ENCODE measurements at regions not wholly inside any gene's neighbourhood (a gene's known extent, or its start where the extent isn't known, plus 50 kb on each side); places are given as distances from the start of the nearest gene placed in this dataset.
"Not testable (repeated sequence)": the region's sequence is repeated elsewhere in the genome, so short reads cannot be mapped to it uniquely, and the experiment has no call there.

- DNase-seq: not testable (repeated sequence)
Observed at GRCh38 chr11:86166287-86166686, 78.3 kb upstream of the EED start.

DNA sequence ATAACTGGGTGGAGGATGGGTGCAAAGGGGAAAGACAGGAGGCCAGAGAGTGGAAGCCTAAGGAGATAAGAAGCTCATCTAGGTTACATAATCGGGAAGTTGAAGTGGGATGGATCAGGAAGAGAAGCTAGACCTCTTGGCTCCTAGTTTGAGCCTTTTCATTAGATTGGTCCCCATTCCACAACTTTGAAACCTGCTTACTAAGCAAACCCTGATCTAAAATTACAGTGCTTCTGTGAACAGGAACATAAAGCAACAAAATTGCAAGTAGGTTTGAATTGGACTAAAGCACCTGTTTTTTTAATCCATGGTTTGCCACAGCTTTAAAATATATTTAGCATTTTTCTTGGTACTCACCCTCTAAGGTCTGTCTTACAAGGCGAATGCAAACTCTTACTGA lies 80.4 kb upstream of the EED start:
- DNase-seq: no peak

- DNase-seq: not testable (repeated sequence)
Observed at GRCh38 chr11:86163221-86163876, 81.2 kb upstream of the EED start.

- DNase-seq: peak; percentile 79
Observed at GRCh38 chr11:86162239-86162638, 82.3 kb upstream of the EED start.

DNA sequence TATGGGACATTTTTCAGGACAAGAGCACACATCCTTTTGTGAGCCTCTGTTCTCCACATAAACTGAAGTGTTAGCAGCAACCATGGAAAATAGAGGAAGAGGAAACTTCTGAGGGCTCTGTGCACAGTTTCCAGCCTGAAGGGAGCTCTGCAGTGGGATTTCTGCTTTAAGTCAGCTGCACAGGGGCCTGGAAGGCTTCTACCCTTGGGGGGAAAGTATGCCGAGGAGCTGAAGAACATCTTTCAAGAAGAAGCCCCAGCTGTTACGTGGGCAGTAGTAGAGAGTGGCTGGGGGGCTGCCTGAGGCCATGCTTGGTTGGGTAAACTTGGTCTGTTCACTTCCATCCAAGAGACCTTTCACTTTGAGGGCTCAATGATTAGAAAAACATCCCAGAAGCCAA lies 82.7 kb upstream of the EED start:
- no peak for DNase-seq

- DNase-seq: no peak
Observed at GRCh38 chr11:86161336-86161735, 83.2 kb upstream of the EED start.

GRCh38 chr11:86160541-86161149 lies 83.9 kb upstream of the EED start:
- DNase-seq: peak; percentile 72

GRCh38 chr11:86159581-86159891 lies 85.0 kb upstream of the EED start:
- no peak for DNase-seq

DNA sequence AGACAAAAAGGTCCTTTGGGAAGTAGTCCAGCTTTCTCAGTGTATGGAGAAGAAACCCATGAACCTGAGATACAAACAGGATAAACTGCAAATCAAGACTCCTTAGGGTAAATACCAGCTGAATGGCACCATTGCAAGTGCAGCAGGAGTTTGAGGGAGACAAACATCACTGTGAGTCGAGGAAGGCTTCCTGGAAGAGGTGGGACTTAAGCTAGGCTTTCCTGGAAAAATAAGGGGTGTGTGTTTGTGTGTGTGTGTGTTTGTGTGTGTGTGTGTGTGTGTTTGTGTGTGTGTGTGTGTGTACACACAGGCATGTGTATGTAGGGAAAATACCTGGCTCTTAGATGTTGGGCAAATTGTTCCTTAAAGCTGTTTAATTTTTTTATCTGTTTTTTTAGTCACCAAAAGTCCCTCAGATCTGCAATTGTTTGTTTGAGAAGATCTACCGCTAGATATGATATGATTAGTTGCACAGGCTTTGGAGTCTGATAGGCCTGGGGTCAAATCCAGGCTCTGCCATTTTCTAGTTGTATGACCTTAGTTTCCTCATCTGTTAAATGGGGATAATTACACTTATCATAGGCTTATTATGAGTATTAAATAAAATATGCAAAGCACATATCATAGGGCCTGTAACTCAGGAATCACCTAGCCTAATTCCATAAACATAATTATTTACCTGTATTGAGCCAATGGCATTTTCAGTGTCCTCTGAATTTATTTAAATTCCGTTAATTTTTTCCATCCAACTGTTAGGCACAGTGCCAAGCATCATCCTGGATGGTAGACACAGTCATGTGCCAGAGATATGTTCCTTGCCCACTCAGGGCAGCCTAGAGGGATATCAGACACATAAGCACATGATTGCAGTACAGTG lies 85.6 kb upstream of the EED start:
- no peak for DNase-seq

GRCh38 chr11:86157797-86158378 lies 86.7 kb upstream of the EED start:
- no peak for DNase-seq

DNA sequence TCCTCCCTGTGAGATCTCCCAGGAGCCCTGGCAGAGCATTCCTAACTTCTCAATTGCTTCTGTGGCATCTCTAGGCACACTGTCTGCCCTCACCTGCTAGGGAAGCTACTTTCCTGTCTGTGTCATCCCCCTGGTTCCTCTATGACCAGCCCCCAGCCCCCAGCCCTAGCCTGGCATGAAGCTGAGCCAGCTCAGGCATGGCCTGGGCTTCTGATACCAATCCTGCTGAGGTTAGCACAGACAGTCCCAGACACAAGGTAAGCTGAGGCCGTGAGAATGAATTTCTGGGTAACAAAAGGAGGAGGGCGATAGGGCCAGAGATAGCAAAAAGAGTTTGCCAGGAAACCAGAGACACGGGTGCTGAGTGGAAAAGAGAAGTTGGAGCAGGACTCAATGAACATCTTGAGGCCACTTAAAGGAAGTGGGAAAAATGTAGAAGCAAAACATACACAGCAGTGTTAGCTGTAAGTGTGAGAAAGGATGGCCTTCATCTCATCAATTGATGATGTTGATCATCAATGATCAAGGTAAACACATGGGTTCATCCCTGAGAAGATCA lies 87.6 kb upstream of the PICALM start:
- no peak for DNase-seq

DNA sequence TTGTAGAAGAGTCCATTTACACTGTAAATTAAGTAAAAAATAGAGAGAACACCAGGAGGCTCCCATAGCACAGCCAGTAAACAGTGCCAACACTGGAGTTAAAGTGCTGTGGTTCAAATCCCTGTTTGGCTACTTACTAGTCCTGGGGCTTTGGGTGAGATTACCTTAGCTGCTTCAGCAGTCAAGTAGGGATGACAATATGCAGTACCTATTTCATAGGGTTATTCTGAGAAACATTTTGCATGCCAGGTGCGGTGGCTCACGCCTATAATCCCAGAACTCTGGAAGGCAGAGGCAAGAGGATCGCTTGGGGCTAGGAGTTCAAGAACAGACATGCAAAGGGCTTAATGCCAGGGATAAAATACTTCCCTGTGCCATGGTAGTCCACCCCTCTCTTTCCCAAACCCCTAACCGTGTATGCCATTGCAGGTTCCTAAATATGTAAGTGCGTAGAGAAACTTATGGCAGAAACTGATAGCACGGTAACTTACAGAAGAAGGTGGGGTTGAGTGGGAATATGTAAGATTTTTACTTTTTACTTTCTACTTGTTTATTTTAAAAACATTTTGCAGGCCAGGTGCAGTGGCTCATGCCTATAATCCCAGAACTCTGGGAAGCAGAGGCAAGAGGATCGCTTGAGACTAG lies 86.4 kb upstream of the PICALM start:
- no peak for DNase-seq

GRCh38 chr11:86153439-86153838 lies 84.6 kb upstream of the PICALM start:
- no peak for DNase-seq

DNA sequence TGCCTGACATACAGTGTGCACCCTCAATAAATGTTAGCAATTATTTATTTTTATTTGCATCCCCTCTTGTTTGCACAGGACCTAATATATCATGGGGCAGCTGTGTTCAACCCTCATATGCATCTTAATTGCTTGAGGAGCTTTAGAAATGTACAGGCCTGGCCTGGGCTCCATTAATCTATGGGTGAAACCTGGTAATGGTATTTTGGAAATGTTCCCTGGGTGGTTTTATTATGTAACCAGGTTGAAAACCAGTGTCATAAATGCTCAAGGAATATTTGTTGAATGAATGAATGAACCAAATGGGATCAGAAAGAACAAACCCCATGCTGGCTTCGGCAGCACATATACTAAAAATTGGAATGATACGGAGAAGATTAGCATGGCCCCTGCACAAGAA lies 84.0 kb upstream of the PICALM start:
- no peak for DNase-seq

- DNase-seq: no peak
Observed at GRCh38 chr11:86152006-86152862, 83.3 kb upstream of the PICALM start.

DNA sequence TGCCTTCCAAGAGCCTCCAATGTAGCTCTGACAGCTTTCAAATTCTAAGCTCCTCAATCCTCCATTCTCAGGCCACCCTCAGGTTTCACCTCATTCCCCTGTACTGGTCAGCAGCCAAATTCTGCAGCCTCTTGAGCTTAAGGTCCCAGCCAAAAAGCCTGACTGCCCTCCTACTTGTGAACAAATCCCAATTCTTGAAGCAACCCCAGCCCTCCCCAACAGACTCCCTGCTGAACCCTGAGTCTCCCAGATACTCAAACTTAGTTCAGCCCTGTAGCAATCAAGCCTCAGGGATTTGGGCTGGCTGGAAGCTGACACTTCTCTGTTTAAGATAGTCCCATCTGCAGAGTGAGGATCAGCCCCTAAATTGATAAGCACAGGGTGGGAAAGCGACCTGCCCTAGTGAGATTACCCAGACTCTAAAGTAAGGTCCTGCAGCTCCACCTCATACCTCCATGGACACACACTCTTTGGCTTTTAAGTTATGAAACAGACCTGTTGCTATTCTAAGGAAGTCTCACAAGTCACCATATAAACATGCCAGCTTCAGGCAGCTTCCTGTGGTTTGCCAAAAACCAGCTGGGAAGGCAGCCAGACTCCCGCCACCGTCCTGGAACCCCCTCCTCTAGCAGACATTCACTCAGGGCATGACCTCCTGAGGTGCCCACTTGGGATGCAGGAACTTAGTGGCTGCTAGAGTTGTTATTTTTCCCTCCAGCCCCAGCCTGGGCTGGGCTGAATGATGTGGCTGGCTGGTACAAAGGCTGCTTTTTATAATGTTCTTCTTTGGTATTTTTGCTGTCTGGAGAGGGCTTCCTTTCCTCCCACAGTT lies 82.5 kb upstream of the PICALM start:
- DNase-seq: no peak

GRCh38 chr11:86150847-86151173 lies 81.9 kb upstream of the PICALM start:
- no peak for DNase-seq

- DNase-seq: no peak
Observed at GRCh38 chr11:86149792-86150191, 80.9 kb upstream of the PICALM start.

GRCh38 chr11:86148345-86148747 lies 79.5 kb upstream of the PICALM start:
- DNase-seq: no peak

GRCh38 chr11:86147004-86147403 lies 78.1 kb upstream of the PICALM start:
- DNase-seq: no peak

All from DMS53 (cell line).